Kasumi-1 (cell line): ENCODE measurements at regions not wholly inside any gene's neighbourhood (a gene's known extent, or its start where the extent isn't known, plus 50 kb on each side); places are given as distances from the start of the nearest gene placed in this dataset.
A peak's percentile ranks its signal among the peaks of the same experiment; 100 is the strongest.
"Not testable (repeated sequence)": the region's sequence is repeated elsewhere in the genome, so short reads cannot be mapped to it uniquely, and the experiment has no call there.

ENCODE experiments used
- DNase-seq, 2 experiments: peaks; one replicate each; lab custom pipeline; 2025; lab: John Stamatoyannopoulos, UW

GRCh38 chrX:3550871-3551270, 162.6 kb downstream of the PRKX start:
- DNase-seq, result no peak

- DNase-seq, result peak; percentile 2 to 7
Observed at GRCh38 chrX:3550160-3550751, 163.2 kb downstream of the PRKX start.

- no peak for DNase-seq
Observed at GRCh38 chrX:3549411-3549911, 164.0 kb downstream of the PRKX start.

GRCh38 chrX:3548765-3549391, 164.6 kb downstream of the PRKX start:
- DNase-seq, result peak; percentile 32 to 41

- DNase-seq, result no peak
Observed at GRCh38 chrX:3545901-3546300, 167.5 kb downstream of the PRKX start.

GRCh38 chrX:3541336-3541735, 172.1 kb downstream of the PRKX start:
- no peak for DNase-seq

GRCh38 chrX:3540105-3540504, 173.3 kb downstream of the PRKX start:
- DNase-seq, result no peak

- no peak for DNase-seq
Observed at GRCh38 chrX:3532581-3533085, 180.8 kb downstream of the PRKX start.

- DNase-seq, result not testable (repeated sequence)
Observed at GRCh38 chrX:3531435-3531834, 182.0 kb downstream of the PRKX start.

GRCh38 chrX:3529466-3530010, 183.1 kb upstream of the MXRA5 start:
- DNase-seq, result no peak

- no peak for DNase-seq
Observed at GRCh38 chrX:3527811-3528210, 181.4 kb upstream of the MXRA5 start.

GRCh38 chrX:3527166-3527565, 180.7 kb upstream of the MXRA5 start:
- DNase-seq, result no peak

- no peak for DNase-seq
Observed at GRCh38 chrX:3526731-3527130, 180.3 kb upstream of the MXRA5 start.

- no peak for DNase-seq
Observed at GRCh38 chrX:3526071-3526470, 179.6 kb upstream of the MXRA5 start.

- no peak for DNase-seq
Observed at GRCh38 chrX:3522101-3522650, 175.7 kb upstream of the MXRA5 start.

- no peak for DNase-seq
Observed at GRCh38 chrX:3521396-3521795, 174.9 kb upstream of the MXRA5 start.

GRCh38 chrX:3520982-3521381, 174.5 kb upstream of the MXRA5 start:
- DNase-seq, result no peak

- no peak for DNase-seq
Observed at GRCh38 chrX:3520458-3520857, 174.0 kb upstream of the MXRA5 start.

- not testable (repeated sequence) for DNase-seq
Observed at GRCh38 chrX:3519384-3519783, 172.9 kb upstream of the MXRA5 start.

GRCh38 chrX:3518870-3519269, 172.4 kb upstream of the MXRA5 start:
- DNase-seq, result no peak

GRCh38 chrX:3516051-3516541, 169.6 kb upstream of the MXRA5 start:
- no peak for DNase-seq

GRCh38 chrX:3514996-3515395, 168.5 kb upstream of the MXRA5 start:
- no peak for DNase-seq

- DNase-seq, result not testable (repeated sequence)
Observed at GRCh38 chrX:3512150-3512549, 165.7 kb upstream of the MXRA5 start.
